NCI-H1417 treated with DMSO at 0.1 percent for 48 hours (cell line): ENCODE measurements at regions not wholly inside any gene's neighbourhood (a gene's known extent, or its start where the extent isn't known, plus 50 kb on each side); places are given as distances from the start of the nearest gene placed in this dataset.

ENCODE experiments used
- DNase-seq: peaks from one replicate; lab custom pipeline; 2025; lab: John Stamatoyannopoulos, UW

DNA sequence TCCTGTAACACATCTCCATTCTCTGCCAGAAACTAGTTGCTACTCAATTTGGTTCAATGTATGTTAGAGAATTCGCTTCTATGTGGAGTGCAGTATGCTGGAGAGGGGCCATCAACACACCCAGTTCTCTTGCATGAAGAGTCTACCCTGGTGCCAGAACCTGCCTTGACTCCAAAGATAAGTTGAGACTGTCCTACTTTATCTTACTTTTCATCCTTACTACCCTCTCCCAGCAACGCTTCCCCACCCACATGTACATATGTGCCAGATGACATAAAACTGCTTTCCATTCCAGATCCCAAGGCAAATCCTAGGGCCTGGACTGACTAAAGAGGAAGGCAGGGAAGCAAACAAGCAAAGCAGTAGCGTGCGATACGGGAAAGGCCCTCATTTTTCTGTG, 442.6 kb upstream of the THRB start:
- DNase-seq = no peak

DNA sequence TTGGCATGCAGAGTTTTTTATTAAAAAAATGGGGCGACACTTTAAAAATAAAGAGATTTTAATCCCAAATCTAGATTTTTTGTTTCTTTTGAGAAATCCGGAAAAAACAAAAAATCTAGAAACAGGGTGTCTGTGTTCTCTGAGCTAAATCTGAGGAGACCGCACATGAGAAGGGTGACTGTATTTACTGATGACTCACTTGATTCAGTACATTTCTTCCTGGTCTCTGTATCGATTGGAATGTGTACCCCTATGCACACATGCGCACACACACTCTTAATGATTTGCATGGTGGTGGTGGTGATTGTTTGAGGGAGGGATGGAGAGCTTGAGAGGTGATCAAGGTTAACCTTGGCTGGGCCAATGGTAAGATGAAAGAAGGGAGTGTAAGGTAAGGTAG, 443.1 kb upstream of the THRB start:
- DNase-seq = no peak

GRCh38 chr3:24943961-24944360, 449.3 kb upstream of the THRB start:
- no peak for DNase-seq

- no peak for DNase-seq
Measured at GRCh38 chr3:24944805-24945520, 450.3 kb upstream of the THRB start.

GRCh38 chr3:24945563-24945962, 450.9 kb upstream of the THRB start:
- no peak for DNase-seq

DNA sequence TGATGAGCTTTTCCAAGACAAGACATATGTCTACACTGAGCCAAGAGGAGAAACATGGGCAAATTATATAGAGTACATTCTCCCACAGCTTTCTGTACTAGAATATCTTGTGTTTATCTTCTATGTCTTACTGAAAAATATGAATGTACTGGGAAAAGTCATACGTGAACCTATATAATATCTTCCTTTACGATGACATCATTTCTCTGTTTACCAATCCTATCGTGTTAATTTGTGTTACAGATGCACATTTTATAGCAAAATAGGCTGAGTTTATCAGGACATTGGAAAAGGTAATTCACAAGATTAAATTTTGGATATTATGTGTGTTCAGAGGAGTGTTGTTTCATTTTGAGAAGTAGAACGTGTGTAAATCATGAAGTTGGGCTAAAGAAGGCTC, 452.5 kb upstream of the THRB start:
- no peak for DNase-seq

DNA sequence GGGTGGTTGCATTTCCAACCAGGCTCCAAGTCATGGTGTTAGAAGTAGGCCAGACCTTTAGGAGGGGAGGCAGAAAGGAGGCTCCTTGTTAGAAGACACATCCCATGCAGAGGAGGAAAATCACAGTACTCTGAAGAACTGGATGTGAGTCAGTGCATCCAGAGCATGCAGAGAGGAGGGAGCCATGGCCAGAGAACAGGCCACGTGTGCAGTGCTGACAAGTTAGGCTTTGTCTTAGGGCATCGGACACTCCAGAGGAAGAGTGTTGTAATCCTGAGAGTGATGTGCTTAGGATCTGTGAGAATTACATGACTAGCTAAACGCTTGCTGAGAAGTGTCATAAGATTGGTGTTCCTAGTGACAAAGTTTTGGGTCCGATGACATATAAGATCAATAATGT, 456.5 kb upstream of the THRB start:
- no peak for DNase-seq

- DNase-seq = peak; percentile 34
Measured at GRCh38 chr3:24952388-24952787, 457.7 kb upstream of the THRB start.

DNA sequence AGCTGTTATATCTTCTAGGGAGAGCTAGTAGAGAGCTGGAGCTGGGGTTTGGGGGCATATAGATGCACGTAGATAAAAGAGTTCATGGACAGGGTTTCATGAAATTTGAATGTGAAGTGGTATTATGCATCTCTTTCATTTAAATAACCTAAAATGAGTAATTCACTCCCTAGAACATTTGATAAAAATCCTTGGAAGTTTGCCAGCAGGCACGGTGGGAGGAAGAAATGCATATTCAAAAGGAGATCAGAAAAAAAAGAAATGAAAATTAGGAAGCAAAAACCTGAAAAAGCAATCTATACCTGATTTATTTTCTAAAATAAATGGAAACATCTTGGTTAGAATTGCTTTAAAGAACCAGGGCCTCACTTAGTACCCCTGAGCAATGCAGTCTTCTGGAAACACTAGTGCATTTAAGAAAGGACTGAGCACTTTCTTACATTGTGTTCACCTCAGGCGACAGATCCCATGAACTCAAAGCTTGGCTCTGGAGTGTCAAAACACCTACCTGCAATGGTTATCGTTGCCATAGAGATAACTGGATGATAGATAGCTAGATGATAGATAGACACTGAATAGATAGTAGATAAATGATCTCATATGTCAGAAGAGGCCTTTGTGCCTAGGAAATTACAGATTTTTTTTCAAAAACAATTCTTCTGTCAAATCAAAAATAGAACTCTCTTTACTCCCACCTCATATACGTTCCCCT, 458.6 kb upstream of the THRB start:
- DNase-seq = no peak

DNA sequence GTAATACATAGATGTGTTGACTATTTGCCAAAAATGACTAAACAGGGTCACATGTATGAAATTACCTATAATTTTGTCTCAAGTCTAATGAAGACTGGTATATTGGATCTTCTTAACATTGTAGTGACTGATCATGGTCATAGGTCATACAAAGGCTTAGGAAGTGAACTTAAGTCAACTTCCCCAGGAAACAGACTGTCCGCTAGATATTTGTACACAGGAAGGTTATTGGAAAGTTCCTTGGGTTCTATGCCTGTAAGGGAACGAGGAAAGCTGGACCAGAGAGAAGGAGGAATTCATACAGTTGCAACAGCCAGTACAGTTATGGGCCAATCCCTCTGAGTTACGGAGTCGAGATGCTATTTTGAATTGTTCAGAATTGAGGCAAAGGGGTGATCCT, 462.0 kb upstream of the THRB start:
- DNase-seq = no peak

DNA sequence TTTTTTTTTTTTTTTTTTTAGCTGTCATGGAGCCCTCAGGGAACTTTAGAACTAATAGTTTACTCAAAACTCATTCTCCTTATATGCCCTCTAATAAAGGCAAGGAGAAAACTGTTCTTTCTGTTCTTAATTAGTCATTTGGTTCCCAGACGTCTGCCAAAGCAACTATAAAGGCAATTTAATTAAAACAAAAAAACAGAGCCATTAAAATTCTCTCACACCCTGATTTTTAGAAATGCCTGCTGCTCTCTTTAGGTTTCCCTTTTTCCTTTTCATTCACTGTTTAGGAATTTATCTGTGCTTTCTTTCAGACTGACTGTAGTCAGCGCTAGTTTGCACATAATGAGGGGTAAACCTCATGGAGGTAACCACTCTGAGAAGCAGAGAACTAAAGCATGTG, 463.6 kb upstream of the THRB start:
- DNase-seq = no peak

- DNase-seq = no peak
Measured at GRCh38 chr3:24958910-24959447, 464.3 kb upstream of the THRB start.

DNA sequence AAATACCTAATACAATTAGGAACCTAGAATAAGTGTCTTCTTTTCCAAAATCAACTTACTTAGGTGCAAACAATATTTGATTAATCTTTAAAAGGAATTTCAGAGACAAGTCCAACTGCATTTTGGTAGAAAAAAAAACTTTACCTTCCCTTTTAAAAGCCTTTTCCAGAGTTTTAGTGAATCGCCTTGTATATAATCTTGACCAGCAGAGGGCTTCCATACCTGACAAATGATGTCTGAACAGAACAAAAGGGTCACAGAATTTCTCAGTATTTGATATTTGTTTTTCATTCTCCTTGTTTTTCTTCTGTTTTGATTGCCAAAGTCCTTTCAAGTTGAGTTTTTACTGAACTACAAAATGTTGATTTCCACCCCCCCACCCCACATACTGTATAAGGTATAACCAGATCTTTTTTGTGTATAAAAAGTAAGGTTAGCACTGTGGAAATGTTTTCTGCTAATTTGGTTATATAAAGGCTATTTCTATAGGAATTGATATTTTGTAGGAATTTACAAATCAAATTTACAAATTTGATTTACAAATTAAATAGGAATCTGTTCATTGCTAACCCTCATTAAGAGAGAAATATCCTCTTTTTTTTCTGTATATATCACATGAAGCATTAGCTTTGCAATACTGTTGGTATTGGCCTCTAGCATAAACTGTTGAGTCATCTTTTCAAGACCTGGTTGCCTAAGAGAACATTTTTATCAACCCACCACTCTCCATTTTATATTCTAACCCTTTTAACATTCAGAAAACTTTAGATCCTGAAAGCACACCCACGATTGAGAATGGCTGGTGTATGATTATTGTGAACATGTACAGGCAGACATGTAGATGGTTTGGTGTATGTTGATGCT, 464.1 kb upstream of the RARB start:
- no peak for DNase-seq

- DNase-seq = no peak
Measured at GRCh38 chr3:24965706-24966385, 462.2 kb upstream of the RARB start.

DNA sequence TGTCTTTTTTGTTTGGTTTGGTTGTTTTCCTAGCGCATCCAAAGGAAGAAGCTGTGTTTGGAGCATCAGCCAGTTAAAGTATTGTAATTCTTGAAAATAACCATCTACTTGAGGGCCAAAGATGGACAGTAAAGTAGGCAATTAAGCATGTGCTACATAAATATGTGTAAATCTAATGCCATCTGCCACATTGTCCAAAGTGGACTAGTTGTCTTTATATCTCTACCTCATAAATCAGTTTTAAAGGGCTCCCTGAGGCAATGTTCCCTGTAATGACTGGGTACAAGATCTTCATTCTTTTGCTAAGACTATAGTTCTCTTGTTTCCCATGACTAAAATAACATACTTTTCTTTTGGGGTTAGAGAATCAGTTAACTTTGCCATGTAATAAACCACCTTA, 460.0 kb upstream of the RARB start:
- no peak for DNase-seq

DNA sequence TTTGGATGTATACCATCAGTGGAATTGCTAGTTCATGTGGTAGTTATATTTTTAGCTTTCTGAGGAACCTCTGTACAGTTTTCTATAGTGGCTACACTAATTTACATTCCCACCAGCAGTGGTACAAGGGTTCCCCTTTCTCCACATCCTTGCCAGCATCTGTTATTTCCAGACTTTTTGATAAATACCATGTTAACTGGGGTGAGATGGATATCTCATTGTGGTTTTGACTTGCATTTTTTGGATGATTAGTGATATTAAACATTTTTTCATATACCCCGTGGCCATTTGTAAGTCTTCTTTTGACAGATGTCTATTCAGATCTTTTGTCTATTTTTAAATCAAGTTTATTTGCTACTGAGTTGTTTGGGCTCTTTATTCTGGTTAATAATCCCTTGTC, 455.6 kb upstream of the RARB start:
- no peak for DNase-seq

- no peak for DNase-seq
Measured at GRCh38 chr3:24981309-24981708, 446.8 kb upstream of the RARB start.

- DNase-seq = no peak
Measured at GRCh38 chr3:24981924-24982323, 446.1 kb upstream of the RARB start.

DNA sequence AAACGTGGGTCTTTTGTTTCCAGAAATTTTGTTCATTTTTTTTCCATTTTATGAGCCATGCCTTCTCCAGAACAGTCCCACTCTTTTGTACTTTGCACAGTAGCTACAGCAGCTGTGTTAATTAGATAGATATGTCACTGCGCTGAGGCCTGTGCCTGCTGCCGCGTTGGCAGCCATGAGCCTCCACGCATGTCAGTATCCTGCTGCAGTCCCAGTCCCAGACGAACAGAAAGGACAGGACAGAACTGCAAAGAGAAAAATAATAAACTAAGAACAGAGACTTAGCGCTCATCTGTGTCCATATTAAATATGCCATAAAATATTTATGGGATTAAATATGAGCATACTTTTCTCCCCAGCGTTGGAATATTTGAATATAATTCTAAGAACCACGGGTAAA, 442.4 kb upstream of the RARB start:
- no peak for DNase-seq

DNA sequence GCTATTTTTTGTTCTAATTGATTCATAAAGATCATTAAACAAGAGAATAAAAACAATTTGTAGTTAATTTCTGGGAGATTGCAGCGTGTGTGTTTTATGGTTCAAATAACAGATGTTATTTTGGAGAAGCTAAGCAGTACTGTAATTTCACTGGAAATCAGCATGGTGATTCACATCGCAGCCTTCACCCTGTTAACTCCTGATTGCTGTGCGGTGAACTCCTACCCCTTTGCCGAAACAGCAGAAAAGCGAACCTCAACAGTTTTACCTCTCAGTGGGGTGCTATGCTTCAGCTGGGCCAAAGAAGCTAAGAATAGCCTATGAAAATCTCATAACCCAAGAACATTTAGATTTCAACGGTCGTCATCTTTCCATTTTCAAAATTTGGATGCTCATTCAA, 441.5 kb upstream of the RARB start:
- DNase-seq = no peak

DNA sequence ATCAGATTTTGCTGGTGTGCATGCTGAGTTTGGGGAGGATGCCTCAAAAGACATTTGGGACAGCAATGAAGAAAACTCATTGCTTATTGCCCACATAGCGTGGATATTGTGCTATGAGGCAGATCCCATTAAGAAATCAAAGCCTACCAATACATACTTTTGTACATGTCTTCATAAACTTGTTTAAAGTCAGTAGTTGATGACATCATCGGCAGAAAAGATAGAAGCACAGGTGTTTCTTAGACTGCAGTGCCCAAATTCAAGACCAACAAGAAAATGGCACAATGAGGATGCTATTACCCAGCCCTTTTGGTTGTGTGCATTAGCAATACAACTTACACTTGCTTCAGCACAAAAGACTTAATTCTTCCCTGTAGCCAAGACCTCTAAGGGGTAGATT, 428.7 kb upstream of the RARB start:
- DNase-seq = no peak

- DNase-seq = no peak
Measured at GRCh38 chr3:25000971-25001591, 427.0 kb upstream of the RARB start.
